ENCODE measurements at regions not wholly inside any gene's neighbourhood (a gene's known extent, or its start where the extent isn't known, plus 50 kb on each side); places are given as distances from the start of the nearest gene placed in this dataset.

GRCh38 chr1:226476066-226476465, 68.2 kb upstream of the PARP1 start:
- H3K36me3 Mint-ChIP-seq (ENCODE audit: insufficient read depth), result no peaks in the 10 kb centered on the region

GRCh38 chr1:226476648-226477319, 68.9 kb upstream of the PARP1 start:
- Mint-ChIP-seq H3K27me3 (peaks cover 16% of the 10 kb centered on the region), H3K36me3 (ENCODE audit: insufficient read depth) (no peaks in the 10 kb centered on the region), H3K4me3 (ENCODE audit: low read depth) (no peak overlapping the region), H3K9me3 (ENCODE audit: low read depth) (no peaks in the 10 kb centered on the region), H3K4me1 (ENCODE audit: low read depth) (peaks cover 3% of the 10 kb centered on the region), H3K27ac (no peak overlapping the region)
- DNase-seq (ENCODE audit: low spot score, unreplicated experiment), result no peak
- no peak for TF ChIP-seq CTCF (IDR thresholded peaks at IDR 0.05; ENCODE audit: unreplicated experiment)

More at GRCh38 chr1:226476066-226476465, 68.2 kb upstream of the PARP1 start:
- H3K4me1 Mint-ChIP-seq (ENCODE audit: low read depth), result no peaks in the 10 kb centered on the region
- no peaks in the 10 kb centered on the region for H3K9me3 Mint-ChIP-seq (ENCODE audit: low read depth)
- no peak overlapping the region for H3K27ac Mint-ChIP-seq
- peaks cover 13% of the 10 kb centered on the region for H3K27me3 Mint-ChIP-seq
- no peak overlapping the region for H3K4me3 Mint-ChIP-seq (ENCODE audit: low read depth)
- no peak for TF ChIP-seq CTCF (IDR thresholded peaks at IDR 0.05; ENCODE audit: unreplicated experiment)
- no peak for DNase-seq (ENCODE audit: low spot score, unreplicated experiment)

- TF ChIP-seq CTCF (IDR thresholded peaks at IDR 0.05; ENCODE audit: unreplicated experiment), result no peak
These were observed 69.1 kb upstream of the STUM start for GRCh38 chr1:226479474-226479873.

GRCh38 chr1:226480461-226480860, 68.1 kb upstream of the STUM start:
- Mint-ChIP-seq H3K27me3 (peaks cover 22% of the 10 kb centered on the region), H3K4me1 (ENCODE audit: low read depth) (peaks cover 3% of the 10 kb centered on the region)

More at GRCh38 chr1:226479474-226479873, 69.1 kb upstream of the STUM start:
- no peak for DNase-seq (ENCODE audit: low spot score, unreplicated experiment)
- H3K4me1 Mint-ChIP-seq (ENCODE audit: low read depth), result peaks cover 3% of the 10 kb centered on the region
- no peak overlapping the region for H3K27ac Mint-ChIP-seq
- H3K27me3 Mint-ChIP-seq, result peaks cover 28% of the 10 kb centered on the region
- H3K4me3 Mint-ChIP-seq (ENCODE audit: low read depth), result no peak overlapping the region
- no peaks in the 10 kb centered on the region for H3K36me3 Mint-ChIP-seq (ENCODE audit: insufficient read depth)
- H3K9me3 Mint-ChIP-seq (ENCODE audit: low read depth), result no peaks in the 10 kb centered on the region

GRCh38 chr1:226481133-226481532, 67.4 kb upstream of the STUM start:
- H3K4me1 Mint-ChIP-seq (ENCODE audit: low read depth), result peaks cover 3% of the 10 kb centered on the region
- no peaks in the 10 kb centered on the region for H3K36me3 Mint-ChIP-seq (ENCODE audit: insufficient read depth)

More at GRCh38 chr1:226480461-226480860, 68.1 kb upstream of the STUM start:
- TF ChIP-seq CTCF (IDR thresholded peaks at IDR 0.05; ENCODE audit: unreplicated experiment), result no peak
- no peak for DNase-seq (ENCODE audit: low spot score, unreplicated experiment)
- Mint-ChIP-seq H3K36me3 (ENCODE audit: insufficient read depth) (no peaks in the 10 kb centered on the region), H3K4me3 (ENCODE audit: low read depth) (no peak overlapping the region), H3K9me3 (ENCODE audit: low read depth) (no peaks in the 10 kb centered on the region), H3K27ac (no peak overlapping the region)

More at GRCh38 chr1:226481133-226481532, 67.4 kb upstream of the STUM start:
- no peaks in the 10 kb centered on the region for H3K9me3 Mint-ChIP-seq (ENCODE audit: low read depth)
- peaks cover 21% of the 10 kb centered on the region for H3K27me3 Mint-ChIP-seq
- H3K27ac Mint-ChIP-seq, result no peak overlapping the region
- no peak for DNase-seq (ENCODE audit: low spot score, unreplicated experiment)
- no peak overlapping the region for H3K4me3 Mint-ChIP-seq (ENCODE audit: low read depth)
- no peak for TF ChIP-seq CTCF (IDR thresholded peaks at IDR 0.05; ENCODE audit: unreplicated experiment)
